NCI-H2227 (cell line): ENCODE measurements at regions not wholly inside any gene's neighbourhood (a gene's known extent, or its start where the extent isn't known, plus 50 kb on each side); places are given as distances from the start of the nearest gene placed in this dataset.
"Not testable (repeated sequence)": the region's sequence is repeated elsewhere in the genome, so short reads cannot be mapped to it uniquely, and the experiment has no call there.

ENCODE experiments used
- DNase-seq: peaks from one replicate; lab custom pipeline; 2025; ENCODE audit not compliant: unreplicated experiment; lab: John Stamatoyannopoulos, UW

- DNase-seq, result no peak
These were observed 186.5 kb downstream of the OSTF1 start for GRCh38 chr9:75274781-75275180.

GRCh38 chr9:75282047-75282446 lies 193.7 kb downstream of the OSTF1 start:
- DNase-seq, result no peak

GRCh38 chr9:75289332-75289731 lies 201.0 kb downstream of the OSTF1 start:
- no peak for DNase-seq

GRCh38 chr9:75299324-75299723 lies 211.0 kb downstream of the OSTF1 start:
- no peak for DNase-seq

- no peak for DNase-seq
These were observed 245.3 kb downstream of the OSTF1 start for GRCh38 chr9:75333624-75334023.

GRCh38 chr9:75358846-75359245 lies 270.5 kb downstream of the OSTF1 start:
- no peak for DNase-seq

GRCh38 chr9:75359638-75360037 lies 271.3 kb downstream of the OSTF1 start:
- DNase-seq, result no peak

GRCh38 chr9:75360252-75360651 lies 271.9 kb downstream of the OSTF1 start:
- DNase-seq, result no peak

GRCh38 chr9:75362446-75362845 lies 274.1 kb downstream of the OSTF1 start:
- DNase-seq, result not testable (repeated sequence)

GRCh38 chr9:75365196-75365595 lies 276.9 kb downstream of the OSTF1 start:
- DNase-seq, result no peak

- DNase-seq, result no peak
These were observed 281.7 kb downstream of the OSTF1 start for GRCh38 chr9:75369989-75370388.

GRCh38 chr9:75372499-75373268 lies 284.4 kb downstream of the OSTF1 start:
- no peak for DNase-seq

- no peak for DNase-seq
These were observed 288.5 kb downstream of the OSTF1 start for GRCh38 chr9:75376680-75377254.

- no peak for DNase-seq
These were observed 289.7 kb downstream of the OSTF1 start for GRCh38 chr9:75378036-75378435.

GRCh38 chr9:75378926-75379325 lies 290.6 kb downstream of the OSTF1 start:
- DNase-seq, result no peak

GRCh38 chr9:75382126-75382525 lies 293.8 kb downstream of the OSTF1 start:
- no peak for DNase-seq

- not testable (repeated sequence) for DNase-seq
These were observed 295.2 kb downstream of the OSTF1 start for GRCh38 chr9:75383420-75384034.

- DNase-seq, result no peak
These were observed 296.9 kb downstream of the OSTF1 start for GRCh38 chr9:75385236-75385635.

- DNase-seq, result no peak
These were observed 300.8 kb downstream of the OSTF1 start for GRCh38 chr9:75389101-75389500.

GRCh38 chr9:75390951-75391350 lies 302.6 kb downstream of the OSTF1 start:
- DNase-seq, result no peak

- DNase-seq, result no peak
These were observed 303.2 kb downstream of the OSTF1 start for GRCh38 chr9:75391497-75391896.

GRCh38 chr9:75395336-75395735 lies 307.0 kb downstream of the OSTF1 start:
- no peak for DNase-seq
